Pancreas (tissue), 10 donors: ENCODE measurements at regions not wholly inside any gene's neighbourhood (a gene's known extent, or its start where the extent isn't known, plus 50 kb on each side); places are given as distances from the start of the nearest gene placed in this dataset.
A peak's percentile ranks its signal among the peaks of the same experiment; 100 is the strongest.

Experiments used
- ATAC-seq, 4 donors: fragments of 200-7000 bp; cut with Tn5 transposase; one replicate each; pipeline versions ENCODE4 v1.8.0 to v1.9.1; 2020; ENCODE audit warnings: mild to moderate bottlenecking in 4 of 4, moderate library complexity in 4 of 4
- DNase-seq, 6 donors: peaks; one replicate each; pipeline ENCODE4 v3.0.0-alpha.2; 2020
- FAIRE-seq: peaks from 2 replicates; lab custom pipeline; 2012; peaks lifted over from hg19 to GRCh38; lab: Jason Lieb, UNC
- H3K27ac ChIP-seq, 4 donors: fragments of 200-600 bp; sonication (generic); 1 replicate in 3 of 4; 2 replicates in 1 of 4; pipeline versions ENCODE4 v1.5.0 to v1.8.0; 2020
- H3K27me3 ChIP-seq, 4 donors: fragments of 200-600 bp; one replicate each; pipeline ENCODE4 v1.8.0; 2021
- H3K36me3 ChIP-seq, 3 donors: fragments of 200-600 bp; sonication (generic) in 1 of 3; one replicate each; pipeline versions ENCODE4 v1.5.0 to v1.8.0; 2020 to 2021
- H3K4me1 ChIP-seq, 3 donors: fragments of 200-600 bp; one replicate each; pipeline ENCODE4 v1.8.0; 2021
- H3K4me3 ChIP-seq, 4 donors: fragments of 200-600 bp; sonication (generic) in 2 of 4; one replicate each; pipeline versions ENCODE4 v1.5.0 to v1.8.0; 2020 to 2021
- H3K9me3 ChIP-seq, 4 donors: fragments of 200-600 bp; one replicate each; pipeline ENCODE4 v1.8.0; 2021
- CTCF ChIP-seq, 4 donors: fragments of 200-600 bp; sonication (generic) in 3 of 4; IDR thresholded peaks; one replicate each; pipeline versions ENCODE4 v1.5.0 to v1.8.0; 2021; ENCODE audit warnings: antibody characterized with exemption in 4 of 4
- WGBS, 2 donors: extraction: QIAGEN DNeasy Blood & Tissue Kit; methylation state at CpG; one replicate each; pipeline ENCODE4 v1.1.7; 2013; 5-methylcytosine and 5-hydroxymethylcytosine counted together
- intact Hi-C, 3 donors: fragments of 100-400 bp; cut with DNase I; formaldehyde crosslinking; loops; one replicate each; pipeline versions ENCODE4 v1.11.1 to v1.14.2; 2022
- donor health status: healthy with polysubstance abuse.
- donor health status: DM: no; HTN: no; CAD: no; lungs with moderate emphysema.
- donor health status: DM: no; HTN: no; CAD: no.
- donor health status: control.
- donor health status: control.
- donor health status: Bipolar disorder and iron deficiency.
- donor health status: DM: yes; HTN: yes; CAD: no.
- donor health status: DM: no; HTN: no; CAD: no.
- donor health status: DM: no; HTN: no; CAD: no.
- donor health status: DM: yes; HTN: yes; CAD: no.

GRCh38 chr2:198782734-198783133, 675.0 kb downstream of the SATB2 start:
- TF ChIP-seq CTCF (IDR thresholded peaks at IDR 0.05): no peak

GRCh38 chr2:198776616-198777406, 680.9 kb downstream of the SATB2 start:
- no peak for DNase-seq
- intact Hi-C loops: no loop called here
- WGBS, 2 donors: 50 to 56% methylated on average over 6 of the region's 6 CpGs
- Histone ChIP-seq H3K4me1 (no peaks in the 10 kb centered on the region), H3K27ac (no peak overlapping the region), H3K9me3 (no peaks in the 10 kb centered on the region), H3K4me3 (no peak overlapping the region), H3K36me3 (no peaks in the 10 kb centered on the region), H3K27me3 (no peaks in the 10 kb centered on the region)
- peak; percentile 39 for FAIRE-seq
- no peak for TF ChIP-seq CTCF (IDR thresholded peaks at IDR 0.05)
- ATAC-seq: no peak

More at GRCh38 chr2:198782734-198783133, 675.0 kb downstream of the SATB2 start:
- no peaks in the 10 kb centered on the region for H3K27me3 ChIP-seq
- no peak overlapping the region for H3K27ac ChIP-seq
- H3K36me3 ChIP-seq: no peaks in the 10 kb centered on the region
- 47 to 63% methylated on average over 3 of the region's 3 CpGs for WGBS, 2 donors
- intact Hi-C loops: no loop called here
- no peak for FAIRE-seq
- no peak for DNase-seq
- no peaks in the 10 kb centered on the region for H3K9me3 ChIP-seq
- H3K4me1 ChIP-seq: no peaks in the 10 kb centered on the region
- H3K4me3 ChIP-seq: no peak overlapping the region
- ATAC-seq: no peak

- DNase-seq (no peak), FAIRE-seq (no peak), ATAC-seq (no peak)
- Histone ChIP-seq H3K27ac (no peak overlapping the region), H3K27me3 (no peaks in the 10 kb centered on the region), H3K36me3 (no peaks in the 10 kb centered on the region), H3K9me3 (no peaks in the 10 kb centered on the region), H3K4me3 (no peak overlapping the region), H3K4me1 (no peaks in the 10 kb centered on the region)
- WGBS, 2 donors: 36 to 55% methylated on average over 5 of the region's 5 CpGs
- intact Hi-C loops: no loop called here
- no peak for TF ChIP-seq CTCF (IDR thresholded peaks at IDR 0.05)
Measured at GRCh38 chr2:198775737-198776136, 682.0 kb downstream of the SATB2 start.

GRCh38 chr2:198774576-198774975, 683.2 kb downstream of the SATB2 start:
- intact Hi-C loops: no loop called here
- TF ChIP-seq CTCF (IDR thresholded peaks at IDR 0.05): no peak
- Histone ChIP-seq H3K36me3 (no peaks in the 10 kb centered on the region), H3K27me3 (no peaks in the 10 kb centered on the region), H3K4me1 (no peaks in the 10 kb centered on the region), H3K9me3 (no peaks in the 10 kb centered on the region), H3K27ac (no peak overlapping the region), H3K4me3 (no peak overlapping the region)
- DNase-seq: no peak
- 32% methylated on average over 2 of the region's 2 CpGs for WGBS, 2 donors
- FAIRE-seq: no peak
- ATAC-seq: no peak

GRCh38 chr2:198767694-198768093, 690.0 kb downstream of the SATB2 start:
- Histone ChIP-seq H3K27ac (no peak overlapping the region), H3K36me3 (no peaks in the 10 kb centered on the region), H3K27me3 (no peaks in the 10 kb centered on the region), H3K4me1 (no peaks in the 10 kb centered on the region), H3K9me3 (no peaks in the 10 kb centered on the region), H3K4me3 (no peak overlapping the region)
- FAIRE-seq: no peak
- intact Hi-C loops: no loop called here
- no peak for ATAC-seq
- DNase-seq: no peak
- WGBS, 2 donors: 49 to 57% methylated on average over 5 of the region's 5 CpGs
- TF ChIP-seq CTCF (IDR thresholded peaks at IDR 0.05): no peak
